ENCODE measurements at regions not wholly inside any gene's neighbourhood (a gene's known extent, or its start where the extent isn't known, plus 50 kb on each side); places are given as distances from the start of the nearest gene placed in this dataset.
"Not testable (repeated sequence)": the region's sequence is repeated elsewhere in the genome, so short reads cannot be mapped to it uniquely, and the experiment has no call there.

DNA sequence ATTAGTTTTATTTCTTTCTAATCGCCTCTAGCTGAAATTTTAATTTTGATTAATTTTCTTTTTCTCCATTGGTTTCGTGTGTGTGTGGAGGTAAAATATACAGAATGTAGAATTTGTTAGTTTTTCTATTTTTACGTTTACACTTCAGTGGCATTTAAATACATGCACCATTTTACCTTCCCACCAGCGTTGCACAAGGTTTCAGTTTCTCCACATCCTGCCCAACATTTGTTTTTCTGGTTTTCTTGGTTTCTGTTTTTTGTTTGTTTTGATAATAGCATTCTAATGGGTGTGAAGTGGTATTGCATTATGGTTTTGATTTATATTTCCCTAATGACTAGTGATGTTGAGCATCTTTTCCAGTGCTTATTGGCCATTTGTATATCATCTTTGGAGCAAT, 871.4 kb upstream of the DEFB115 start:
- DNase-seq (ENCODE audit: low read depth in 2 of 2, low spot score in 1 of 2) = not testable (repeated sequence)

DNA sequence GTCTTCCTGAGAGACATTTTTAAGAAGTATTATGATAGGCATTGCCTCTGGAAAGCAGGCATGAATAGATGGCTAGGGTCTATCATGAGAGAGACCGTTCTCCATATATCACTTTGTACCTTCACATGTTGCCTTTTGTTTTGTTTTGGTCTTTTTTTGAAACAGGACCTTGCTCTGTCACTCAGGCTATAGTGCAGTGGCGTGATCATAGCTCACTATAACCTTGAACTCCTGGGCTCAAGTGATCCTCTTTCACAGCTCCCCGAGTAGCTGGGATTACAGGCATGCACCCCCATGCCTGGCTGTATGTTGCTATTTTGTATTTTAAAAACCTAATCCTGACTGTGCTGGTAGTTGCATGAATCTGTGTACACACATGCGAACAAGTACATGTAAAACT, 869.6 kb upstream of the DEFB115 start:
- not testable (repeated sequence) for DNase-seq (ENCODE audit: low read depth in 2 of 2, low spot score in 1 of 2)

DNA sequence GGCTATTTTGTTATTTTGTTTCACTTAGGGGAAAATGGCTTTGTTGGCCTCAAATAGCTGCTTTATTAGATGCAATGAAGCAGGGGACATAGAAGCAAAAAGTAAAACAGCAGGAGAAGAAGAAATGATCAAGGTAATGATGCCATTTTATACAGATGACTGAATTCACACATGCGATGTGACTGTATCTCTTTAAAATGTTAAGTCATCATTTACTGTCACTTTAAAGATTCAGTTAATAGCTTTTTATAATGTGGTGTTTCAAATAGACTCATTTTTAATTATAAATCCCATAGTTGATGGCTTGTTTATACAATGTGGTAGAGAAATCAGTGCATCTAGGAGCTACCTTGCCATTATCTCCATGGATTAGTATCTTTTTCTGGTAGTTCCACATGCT, 863.9 kb upstream of the DEFB115 start:
- not testable (repeated sequence) for DNase-seq (ENCODE audit: low read depth in 2 of 2, low spot score in 1 of 2)

DNA sequence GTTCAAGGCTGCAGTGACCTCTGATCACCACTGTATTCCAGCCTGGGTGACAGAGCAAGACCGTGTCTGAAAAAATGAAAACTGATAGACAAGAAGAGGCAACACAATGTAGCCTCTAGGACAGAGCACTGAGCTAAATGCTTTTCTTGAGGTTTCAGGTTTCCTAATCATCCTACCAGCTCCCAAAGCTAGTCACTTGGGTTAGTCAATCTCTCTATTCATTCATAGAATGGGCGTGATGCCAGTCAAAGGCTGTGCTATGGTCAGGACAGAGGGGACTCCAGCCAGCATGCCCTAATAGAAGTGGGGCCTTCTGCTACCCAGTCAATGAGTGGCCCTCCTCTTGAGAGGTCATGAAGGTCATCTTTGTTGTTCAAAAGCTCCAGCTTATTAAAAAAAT, 860.4 kb upstream of the DEFB115 start:
- not testable (repeated sequence) for DNase-seq (ENCODE audit: low read depth in 2 of 2, low spot score in 1 of 2)

DNA sequence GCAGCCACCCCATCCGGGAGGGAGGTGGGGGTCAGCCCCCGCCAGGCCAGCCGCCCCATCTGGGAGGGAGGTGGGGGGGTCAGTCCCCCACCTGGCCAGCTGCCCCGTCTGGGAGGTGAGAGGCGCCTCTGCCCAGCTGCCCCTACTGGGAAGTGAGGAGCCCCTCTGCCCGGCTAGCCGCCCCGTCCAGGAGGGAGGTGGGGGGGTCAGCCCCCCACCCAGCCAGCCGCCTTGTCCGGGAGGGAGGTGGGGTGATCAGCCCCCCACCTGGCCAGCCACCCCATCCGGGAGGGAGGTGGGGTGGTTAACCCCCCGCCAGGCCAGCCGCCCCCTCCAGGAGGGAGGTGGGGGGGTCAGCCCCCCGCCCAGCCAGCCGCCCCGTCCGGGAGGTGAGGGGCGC, 852.4 kb upstream of the DEFB115 start:
- DNase-seq (ENCODE audit: low read depth in 2 of 2, low spot score in 1 of 2) = not testable (repeated sequence)

DNA sequence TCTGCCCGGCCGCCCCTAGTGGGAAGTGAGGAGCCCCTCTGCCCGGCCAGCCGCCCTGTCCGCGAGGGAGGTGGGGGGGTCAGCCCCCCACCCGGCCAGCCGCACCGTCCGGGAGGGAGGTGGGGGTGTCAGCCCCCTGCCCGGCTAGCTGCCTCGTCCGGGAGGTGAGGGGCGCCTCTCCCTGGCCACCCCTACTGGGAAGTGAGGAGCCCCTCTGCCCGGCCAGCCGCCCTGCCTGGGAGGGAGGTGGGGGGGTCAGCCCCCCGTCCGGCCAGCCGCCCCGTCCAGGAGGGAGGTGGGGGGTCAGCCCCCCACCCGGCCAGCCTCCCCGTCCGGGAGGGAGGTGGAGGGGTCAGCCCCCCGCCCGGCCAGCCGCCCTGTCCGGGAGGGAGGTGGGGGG, 851.9 kb upstream of the DEFB115 start:
- not testable (repeated sequence) for DNase-seq (ENCODE audit: low read depth in 2 of 2, low spot score in 1 of 2)

DNA sequence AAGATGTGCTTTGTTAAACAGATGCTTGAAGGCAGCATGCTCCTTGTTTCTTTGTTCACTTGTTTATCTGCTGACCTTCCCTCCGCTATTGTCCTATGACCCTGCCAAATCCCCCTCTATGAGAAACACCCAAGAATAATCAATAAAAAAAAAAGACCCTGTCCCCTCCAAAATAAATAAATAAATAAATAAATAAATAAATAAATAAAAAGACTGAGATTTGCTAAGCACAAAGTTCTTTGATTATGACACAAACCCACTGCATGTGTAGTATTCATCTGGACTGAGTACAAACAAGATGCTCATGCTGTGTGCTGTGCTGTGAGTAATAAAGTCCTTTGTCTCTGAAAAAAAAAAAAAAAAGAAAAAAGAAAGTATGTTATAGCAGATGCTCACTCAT, 851.1 kb upstream of the DEFB115 start:
- not testable (repeated sequence) for DNase-seq (ENCODE audit: low read depth in 2 of 2, low spot score in 1 of 2)

DNA sequence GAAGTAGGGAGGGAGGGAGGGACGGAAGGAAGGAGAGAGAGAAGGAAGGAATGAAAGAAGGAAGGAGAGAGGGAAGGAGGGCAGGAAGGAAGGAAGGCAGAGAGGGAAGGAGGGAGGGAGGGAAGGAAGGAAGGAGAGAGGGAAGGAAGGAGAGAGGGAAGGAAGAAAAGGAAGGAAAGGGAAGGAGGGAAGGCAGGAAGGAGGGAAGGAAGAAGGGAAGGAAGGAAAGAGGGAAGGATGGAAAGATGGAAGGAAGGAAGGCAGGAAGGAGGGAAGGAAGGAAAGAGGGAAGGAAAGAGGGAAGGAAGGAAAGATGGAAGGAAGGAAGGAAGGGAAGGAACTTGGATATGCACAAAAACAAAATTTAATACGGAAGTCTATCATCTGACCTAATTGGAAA, 844.5 kb upstream of the DEFB115 start:
- no peak for DNase-seq (ENCODE audit: low read depth in 2 of 2, low spot score in 1 of 2)

DNA sequence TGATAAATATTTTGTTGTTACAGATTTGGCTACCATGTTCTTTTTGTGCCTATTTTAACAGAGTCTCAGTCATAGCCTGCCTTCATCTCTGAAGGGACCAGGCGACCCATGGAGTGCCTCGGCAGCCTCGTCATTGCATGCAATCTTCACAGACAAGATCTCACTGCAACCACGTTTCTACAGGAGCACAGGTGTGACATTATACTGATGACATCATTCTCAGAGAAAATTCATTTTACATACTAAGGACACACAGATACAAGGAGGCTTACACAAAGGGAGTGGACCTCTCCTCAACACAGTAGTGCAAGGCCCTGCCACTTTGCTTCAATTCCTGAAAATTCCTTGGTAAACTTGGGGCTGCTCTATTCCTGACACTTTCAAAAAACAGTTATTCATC, 840.1 kb upstream of the DEFB115 start:
- not testable (repeated sequence) for DNase-seq (ENCODE audit: low read depth in 2 of 2, low spot score in 1 of 2)

DNA sequence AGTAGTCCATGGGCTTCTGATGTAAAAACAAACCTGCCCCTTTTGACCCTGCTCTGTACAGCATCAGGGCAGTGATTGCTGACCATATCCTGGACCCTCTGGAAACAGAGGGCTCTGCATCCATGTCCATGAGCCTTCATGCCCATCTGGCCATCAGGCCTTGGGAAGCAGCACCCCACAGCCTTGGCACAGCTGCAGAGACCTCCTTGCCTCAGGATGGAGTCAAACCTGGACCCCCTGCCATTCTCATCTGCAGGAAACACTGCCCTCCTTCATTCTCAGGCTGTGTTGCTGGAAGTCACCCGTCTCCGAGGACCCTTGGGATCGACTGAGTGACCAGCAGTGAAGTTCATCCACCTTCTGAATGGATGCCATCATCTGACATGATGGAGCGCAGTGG, 839.1 kb upstream of the DEFB115 start:
- DNase-seq (ENCODE audit: low read depth in 2 of 2, low spot score in 1 of 2) = not testable (repeated sequence)

DNA sequence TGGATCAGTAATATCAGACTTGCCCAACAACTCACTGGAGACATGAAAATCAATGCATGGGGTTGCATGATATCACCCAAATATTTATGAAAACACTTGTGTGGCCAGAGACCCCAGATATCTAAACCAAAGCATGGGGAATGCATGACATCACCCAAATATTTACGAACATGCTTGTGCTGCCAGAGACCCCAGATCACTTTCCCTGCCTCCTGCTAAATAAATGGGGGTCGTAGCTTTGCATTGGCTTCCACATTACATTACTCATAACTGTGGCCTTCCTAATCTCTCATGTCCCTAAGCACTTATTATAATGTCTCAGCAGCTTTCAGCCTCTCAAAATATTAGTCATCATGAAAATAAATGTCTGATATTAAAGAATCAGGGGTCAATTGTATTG, 838.0 kb upstream of the DEFB115 start:
- DNase-seq (ENCODE audit: low read depth in 2 of 2, low spot score in 1 of 2) = no peak

DNA sequence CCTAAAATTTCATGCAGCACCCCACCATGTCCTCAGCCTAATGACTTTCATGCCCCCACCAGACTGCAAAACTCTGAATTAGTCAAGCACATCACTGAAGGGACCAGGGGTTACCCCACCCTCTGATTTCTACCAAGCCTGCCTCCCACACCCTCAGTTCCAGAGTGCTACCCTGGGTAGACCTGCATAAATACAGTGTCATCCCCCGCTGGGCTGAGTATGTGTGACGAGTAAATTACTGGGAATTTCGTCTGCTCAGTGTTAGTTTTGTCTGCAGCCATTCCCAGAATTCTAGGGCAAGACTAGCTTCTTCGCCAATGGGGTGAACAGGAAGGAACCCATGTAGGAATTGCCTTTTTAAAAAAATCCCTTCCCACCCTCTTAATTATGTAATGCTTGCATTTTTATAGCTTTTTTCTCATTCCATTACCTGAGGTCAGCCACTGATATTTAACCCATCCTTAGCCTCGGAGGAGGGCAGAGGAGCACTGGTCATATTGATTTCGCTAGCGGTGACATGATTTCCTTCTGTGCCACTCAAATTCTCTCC, 837.5 kb upstream of the DEFB115 start:
- not testable (repeated sequence) for DNase-seq (ENCODE audit: low read depth in 2 of 2, low spot score in 1 of 2)
